ENCODE measurements at regions not wholly inside any gene's neighbourhood (a gene's known extent, or its start where the extent isn't known, plus 50 kb on each side); places are given as distances from the start of the nearest gene placed in this dataset.

DNA sequence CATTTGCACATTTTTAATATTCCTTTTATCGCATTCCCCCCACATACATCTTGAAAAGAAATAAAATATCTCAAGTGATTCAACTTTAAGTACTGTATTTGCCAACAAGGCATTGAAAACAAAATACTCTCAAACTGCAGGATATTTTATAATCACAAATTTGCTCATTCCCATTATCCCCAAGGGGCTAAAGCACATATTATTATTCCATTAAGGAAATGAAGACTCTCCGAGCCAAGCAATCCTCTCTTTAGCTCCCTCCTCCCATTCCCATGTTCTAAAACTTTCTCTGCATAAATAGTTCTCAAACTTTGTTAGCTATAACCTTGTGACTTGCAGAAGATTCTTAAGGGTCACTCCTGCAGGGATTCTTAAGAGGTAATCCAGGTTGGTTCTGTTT is 436.8 kb downstream of the KCNJ2 start:
- TF ChIP-seq, protein P1, sequence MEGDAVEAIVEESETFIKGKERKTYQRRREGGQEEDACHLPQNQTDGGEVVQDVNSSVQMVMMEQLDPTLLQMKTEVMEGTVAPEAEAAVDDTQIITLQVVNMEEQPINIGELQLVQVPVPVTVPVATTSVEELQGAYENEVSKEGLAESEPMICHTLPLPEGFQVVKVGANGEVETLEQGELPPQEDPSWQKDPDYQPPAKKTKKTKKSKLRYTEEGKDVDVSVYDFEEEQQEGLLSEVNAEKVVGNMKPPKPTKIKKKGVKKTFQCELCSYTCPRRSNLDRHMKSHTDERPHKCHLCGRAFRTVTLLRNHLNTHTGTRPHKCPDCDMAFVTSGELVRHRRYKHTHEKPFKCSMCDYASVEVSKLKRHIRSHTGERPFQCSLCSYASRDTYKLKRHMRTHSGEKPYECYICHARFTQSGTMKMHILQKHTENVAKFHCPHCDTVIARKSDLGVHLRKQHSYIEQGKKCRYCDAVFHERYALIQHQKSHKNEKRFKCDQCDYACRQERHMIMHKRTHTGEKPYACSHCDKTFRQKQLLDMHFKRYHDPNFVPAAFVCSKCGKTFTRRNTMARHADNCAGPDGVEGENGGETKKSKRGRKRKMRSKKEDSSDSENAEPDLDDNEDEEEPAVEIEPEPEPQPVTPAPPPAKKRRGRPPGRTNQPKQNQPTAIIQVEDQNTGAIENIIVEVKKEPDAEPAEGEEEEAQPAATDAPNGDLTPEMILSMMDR (conservative IDR thresholded peaks at IDR 0.05), result no peak
- no peak for TF ChIP-seq EZH2 (IDR thresholded peaks at IDR 0.05; ENCODE audit: low read depth)

All from PC-9 (cell line).